ENCODE measurements at regions not wholly inside any gene's neighbourhood (a gene's known extent, or its start where the extent isn't known, plus 50 kb on each side); places are given as distances from the start of the nearest gene placed in this dataset.
"Not testable (repeated sequence)": the region's sequence is repeated elsewhere in the genome, so short reads cannot be mapped to it uniquely, and the experiment has no call there.

DNA sequence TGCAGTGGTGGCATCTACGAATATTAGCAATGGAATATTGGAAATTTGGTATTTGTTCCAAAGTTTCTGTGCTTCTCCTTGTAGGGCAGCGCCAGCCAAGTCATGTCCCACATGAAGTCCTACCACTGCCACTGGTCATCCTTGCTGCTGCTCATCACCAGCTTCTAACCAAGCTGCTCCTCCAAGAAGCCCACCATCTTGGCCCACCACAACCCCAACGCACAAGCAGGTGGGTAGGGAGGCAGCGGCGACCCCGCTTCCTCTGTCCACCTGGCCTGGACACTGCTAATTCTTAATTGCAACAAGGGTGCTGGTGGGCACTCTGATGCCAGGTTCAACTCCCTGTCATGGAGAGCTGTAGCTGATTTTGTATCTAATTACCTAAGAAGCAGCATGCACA lies 291.2 kb upstream of the LYPLAL1 start:
- no peak for DNase-seq

DNA sequence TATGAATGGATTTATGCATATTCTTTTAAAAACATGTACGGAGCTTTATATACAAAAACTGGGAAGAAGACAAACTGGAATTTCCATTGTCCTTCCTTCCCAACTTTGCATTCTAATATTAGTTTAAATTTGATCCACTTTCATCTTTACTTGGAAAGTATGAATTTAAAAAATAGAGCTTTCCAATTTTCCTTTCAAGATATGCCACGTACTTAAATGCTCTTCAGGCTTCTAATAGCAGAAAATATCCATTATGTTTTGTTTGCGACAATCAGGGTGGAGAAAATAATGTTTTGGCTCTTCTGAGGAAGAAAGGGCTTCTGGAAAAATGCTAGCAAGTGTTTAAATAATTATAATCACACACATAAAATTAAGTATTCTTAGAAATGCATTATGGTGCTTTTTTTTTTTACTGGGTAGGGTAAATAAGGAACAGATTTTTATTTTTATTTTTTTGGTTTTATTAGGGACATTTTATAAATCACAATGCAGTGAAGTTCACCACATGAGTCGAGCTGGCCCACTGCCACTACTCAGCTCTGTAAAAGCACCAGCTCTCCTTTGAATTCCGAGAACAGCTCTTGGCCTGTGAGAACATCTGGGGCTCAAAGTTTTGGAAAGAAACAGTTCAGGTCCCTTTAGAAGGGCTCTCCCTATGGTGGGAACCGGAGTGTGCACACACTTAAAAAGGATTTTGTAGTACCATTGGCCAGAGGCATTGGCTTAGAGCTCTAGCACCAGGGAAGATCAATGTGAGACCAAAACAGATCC lies 287.4 kb upstream of the LYPLAL1 start:
- DNase-seq: peak; percentile 54

DNA sequence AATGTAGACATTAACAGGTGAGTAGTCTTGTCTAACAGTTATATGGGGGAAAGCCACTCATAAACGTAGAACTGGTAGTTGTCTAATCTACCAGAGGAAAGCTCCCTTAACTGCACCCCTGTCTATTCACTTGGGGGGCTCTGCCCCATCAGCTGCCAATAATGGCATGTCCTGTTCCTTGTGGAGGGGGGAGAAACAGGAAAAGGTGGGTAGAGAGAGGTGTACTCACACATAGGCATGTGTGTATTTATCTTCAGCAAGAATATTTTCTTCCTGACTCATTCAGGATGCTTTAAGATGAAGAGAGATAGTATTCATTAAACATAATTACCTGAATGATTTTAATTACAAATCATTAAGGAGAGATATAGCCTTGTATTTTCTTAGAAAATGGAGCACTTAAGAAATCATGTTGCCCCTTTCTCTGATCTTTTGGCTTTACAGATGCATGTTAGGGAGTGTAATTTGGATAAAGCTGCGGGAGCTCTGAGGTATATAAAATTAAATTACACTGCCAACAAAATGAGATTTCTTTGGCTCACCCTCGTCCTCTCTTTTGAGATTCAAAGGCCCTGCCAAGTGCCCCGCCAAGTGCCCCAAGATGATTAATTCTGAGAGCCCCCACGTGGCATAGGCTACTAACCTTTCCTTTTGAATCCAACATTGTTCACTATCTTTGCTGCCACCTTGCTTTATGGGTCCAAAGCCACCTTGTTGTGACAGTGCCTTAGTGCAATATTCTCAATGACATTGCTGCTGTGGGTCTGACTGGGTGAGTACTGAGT lies 286.3 kb upstream of the LYPLAL1 start:
- DNase-seq: no peak

DNA sequence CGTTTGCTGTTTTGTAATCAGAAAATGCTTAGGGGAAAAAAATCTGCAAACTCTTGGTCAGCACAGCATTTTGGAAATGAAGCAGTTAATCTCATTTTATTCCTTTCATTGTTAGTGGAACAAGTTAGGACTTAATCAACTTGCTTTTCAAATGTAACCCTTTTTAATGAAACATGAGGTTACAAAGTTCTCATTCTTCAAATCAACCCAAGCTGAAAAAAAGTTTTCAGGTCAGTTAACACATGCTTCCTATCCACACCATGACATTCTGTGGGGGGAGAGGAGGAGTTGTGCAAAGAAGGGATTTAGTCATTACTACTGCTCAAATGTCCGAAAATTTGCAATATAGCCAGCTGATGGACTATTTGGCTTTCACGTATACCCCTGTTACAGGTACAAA lies 283.2 kb upstream of the LYPLAL1 start:
- DNase-seq: no peak

DNA sequence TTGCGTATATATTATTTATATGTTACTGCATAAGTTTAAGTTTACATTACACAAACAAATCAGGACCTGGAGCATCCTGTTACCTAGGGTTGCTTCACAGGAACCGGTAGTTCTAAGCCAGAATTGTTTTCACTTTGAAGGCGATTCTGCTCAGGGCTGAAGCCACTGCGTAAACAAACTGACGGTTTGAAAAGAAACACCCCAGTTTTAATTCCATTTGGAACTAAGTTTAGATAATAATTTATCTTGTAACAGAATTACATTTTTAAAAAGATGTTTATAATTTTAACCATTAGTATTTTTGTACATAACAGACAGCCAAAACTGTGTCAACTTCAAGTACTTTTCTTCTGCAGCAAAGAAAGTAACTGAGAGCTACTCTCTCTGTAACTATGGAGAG lies 282.1 kb upstream of the LYPLAL1 start:
- DNase-seq: no peak

DNA sequence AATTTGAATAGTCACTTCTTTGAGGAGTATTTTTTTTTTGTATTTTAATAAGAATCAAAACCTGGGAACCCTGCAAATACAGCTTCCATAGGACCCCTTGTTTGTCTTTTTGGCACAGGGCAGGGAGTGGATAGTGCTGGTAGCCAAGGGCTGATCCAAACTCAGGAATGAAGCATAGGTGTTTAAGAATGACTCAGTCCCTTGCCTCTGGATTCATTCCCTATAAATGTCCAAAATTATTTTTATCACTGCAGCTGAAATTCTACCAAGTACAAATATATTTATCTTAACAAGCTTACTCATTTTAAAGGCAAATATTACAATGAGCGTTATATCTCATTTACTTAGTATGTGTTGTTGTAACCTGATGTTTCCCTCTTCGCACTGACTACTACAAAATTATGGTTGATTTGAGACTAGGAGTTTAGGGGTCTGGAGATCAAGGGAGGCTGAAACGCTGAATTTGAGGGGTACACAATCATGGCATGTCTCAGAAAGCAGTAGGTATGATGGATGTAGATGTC lies 278.6 kb upstream of the LYPLAL1 start:
- no peak for DNase-seq

DNA sequence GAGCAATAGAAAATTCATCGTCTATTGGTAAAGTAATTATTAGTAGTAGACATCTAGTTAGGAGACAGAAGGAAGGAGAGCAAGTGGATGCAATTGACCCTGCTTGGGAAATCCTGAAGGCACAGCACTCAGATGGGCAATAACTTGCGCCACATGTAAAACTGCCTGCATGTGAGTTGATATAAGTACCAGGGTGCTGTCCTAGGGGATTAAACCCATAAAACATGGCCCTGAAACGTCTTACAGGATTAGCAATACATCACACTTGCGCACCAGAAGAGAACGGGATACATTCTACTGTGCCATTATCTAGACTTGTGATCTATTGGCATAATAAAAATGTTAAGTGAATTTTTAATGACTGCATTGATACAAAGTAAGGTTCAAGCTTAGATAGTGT lies 277.5 kb upstream of the LYPLAL1 start:
- DNase-seq: no peak

DNA sequence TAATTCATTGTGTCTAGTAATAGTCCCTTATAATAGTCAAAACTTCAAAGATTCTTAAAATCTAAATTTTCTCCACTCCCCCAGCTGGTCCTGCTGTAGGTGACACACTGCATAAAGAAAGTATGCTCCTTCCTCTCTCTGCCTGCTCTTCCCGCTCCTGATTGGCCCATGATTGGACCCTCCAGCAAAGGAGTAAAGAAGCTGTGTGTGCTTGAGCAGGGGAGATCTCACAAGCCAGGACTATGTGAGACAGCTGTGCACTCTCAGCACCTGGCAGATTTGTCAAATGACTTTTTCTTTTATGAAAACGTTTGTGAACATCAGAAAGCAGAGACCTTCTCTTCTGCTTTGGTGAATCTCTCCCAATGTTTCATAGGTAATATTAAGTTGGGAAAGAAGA lies 274.8 kb upstream of the LYPLAL1 start:
- DNase-seq: no peak

DNA sequence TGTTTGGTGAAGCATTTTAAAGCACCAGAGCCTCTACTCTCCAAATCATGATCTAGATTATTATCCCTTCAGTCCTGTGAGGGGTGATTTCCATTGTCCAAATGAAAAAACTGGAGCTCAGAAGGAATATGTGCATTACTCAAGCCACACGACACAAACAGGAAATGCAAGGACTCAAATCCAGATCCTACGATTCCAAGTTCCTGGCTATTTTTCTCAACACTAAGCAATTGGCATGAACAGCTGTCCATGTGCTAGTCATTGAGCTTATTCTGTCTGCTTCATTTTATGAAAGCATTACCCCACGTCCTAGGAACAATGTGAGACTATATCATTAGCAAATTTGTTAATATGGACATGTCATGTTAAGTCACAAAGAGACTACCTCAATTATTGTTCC lies 273.1 kb upstream of the LYPLAL1 start:
- no peak for DNase-seq

DNA sequence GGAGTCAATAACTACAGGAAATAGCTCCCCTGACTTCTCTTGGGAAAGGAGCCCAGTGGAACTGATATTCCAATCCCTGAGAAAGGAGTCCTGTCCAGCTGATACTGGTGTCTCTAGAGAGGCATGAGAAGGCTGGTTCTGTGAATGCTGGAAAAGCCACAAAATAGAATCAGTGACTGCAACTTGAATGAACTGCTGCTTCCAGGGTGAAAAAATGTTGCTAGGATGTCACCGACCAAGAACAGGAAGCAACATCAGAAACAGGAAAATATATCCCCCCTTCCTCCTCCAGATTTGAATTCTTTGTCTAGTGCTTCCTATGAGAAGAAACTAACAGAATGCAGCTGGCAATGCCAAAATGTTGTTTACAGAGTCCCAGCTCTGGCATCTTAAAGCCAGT lies 269.3 kb upstream of the LYPLAL1 start:
- DNase-seq: no peak

DNA sequence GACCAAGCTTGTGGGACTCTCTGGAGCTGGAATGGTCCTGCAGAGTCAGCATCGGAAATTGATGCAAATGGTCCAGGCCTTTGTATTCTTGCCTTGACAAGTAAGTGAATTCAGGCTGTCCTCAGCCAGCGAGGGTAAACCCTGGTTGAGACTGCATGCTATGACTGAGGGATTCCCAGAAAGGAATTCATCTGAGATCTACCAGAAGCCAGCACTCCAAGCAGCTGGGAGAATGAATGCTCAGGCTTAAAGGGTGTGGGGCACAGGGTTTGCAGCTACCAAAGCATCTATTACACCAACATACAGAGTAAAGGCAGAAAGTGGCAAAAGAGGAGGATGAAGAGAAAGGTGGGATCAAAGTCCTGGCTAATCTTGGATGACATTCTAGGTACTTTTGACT lies 257.0 kb upstream of the LYPLAL1 start:
- no peak for DNase-seq

DNA sequence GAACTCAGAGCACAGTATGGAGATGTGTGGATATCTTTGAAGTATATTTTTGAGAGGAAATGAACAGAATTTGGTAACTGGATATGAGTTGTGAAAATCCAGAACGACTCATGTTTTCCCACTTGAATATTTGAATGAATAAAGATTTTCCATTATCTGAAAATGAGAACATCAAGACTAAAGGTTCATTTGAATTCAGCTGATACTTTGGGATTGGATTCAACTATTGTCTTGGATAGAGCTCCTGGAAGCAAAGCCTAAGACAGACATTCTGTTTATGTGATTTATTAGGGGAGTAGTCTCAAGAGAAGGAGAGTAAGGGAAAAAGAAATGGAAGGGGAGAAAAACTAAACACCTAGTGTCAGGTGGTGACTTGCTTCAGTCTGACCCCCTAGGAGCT lies 256.0 kb upstream of the LYPLAL1 start:
- DNase-seq: no peak

DNA sequence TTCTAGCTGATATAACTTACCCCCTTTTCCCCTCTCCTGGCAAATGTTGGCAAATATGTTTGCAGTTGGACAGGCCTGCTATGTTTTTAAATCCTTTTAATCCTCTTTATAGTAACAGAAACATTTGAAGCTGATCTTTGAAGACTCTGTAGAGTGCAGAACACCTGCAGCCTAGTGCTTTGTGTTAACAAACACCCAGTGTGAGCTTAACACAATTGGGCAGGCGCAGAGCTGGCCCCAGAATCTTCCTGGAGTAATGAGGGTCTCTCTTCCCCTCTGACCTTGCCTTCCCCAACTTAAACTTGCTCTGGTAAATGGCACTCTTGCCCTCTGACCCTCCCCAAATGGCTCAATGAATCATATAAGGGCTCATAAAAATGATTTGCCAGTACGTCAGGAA lies 247.9 kb upstream of the LYPLAL1 start:
- no peak for DNase-seq

DNA sequence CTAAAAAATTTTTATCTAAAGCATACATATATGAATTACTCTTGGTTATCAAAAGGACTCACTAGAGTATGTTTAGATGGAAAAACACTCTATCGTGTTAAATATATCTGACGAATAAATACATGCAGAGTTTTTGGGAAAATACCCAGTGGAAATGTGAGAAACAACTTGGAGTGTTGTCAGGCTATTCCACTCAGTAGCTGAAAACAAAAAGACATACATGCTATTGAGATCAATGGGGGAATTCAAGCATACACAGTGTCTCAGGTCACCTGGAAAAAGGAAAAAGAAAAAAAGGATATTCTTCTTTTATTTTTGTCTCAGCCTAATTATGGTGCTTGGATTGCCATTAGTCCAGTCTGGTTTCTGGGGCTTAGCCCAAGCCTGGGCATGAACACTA lies 247.0 kb upstream of the LYPLAL1 start:
- DNase-seq: no peak

DNA sequence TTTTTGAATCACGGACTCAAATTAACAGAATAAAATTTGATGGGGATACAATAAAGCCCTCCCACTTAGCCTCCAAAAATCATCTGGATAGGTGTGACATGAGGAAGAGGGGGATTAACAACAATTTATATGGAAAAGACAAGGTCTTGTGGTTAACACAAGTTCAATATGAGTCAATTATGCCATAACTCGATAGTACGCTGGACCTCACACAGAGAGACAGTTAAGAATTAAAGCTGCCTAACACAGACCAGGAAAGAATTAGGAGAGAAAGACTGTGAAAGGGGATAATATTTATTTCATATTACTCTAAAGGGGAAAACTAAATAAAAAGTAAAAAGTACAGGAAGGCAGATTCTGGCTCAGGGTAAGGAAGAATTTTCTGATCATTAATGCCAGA lies 243.7 kb upstream of the LYPLAL1 start:
- DNase-seq: no peak

DNA sequence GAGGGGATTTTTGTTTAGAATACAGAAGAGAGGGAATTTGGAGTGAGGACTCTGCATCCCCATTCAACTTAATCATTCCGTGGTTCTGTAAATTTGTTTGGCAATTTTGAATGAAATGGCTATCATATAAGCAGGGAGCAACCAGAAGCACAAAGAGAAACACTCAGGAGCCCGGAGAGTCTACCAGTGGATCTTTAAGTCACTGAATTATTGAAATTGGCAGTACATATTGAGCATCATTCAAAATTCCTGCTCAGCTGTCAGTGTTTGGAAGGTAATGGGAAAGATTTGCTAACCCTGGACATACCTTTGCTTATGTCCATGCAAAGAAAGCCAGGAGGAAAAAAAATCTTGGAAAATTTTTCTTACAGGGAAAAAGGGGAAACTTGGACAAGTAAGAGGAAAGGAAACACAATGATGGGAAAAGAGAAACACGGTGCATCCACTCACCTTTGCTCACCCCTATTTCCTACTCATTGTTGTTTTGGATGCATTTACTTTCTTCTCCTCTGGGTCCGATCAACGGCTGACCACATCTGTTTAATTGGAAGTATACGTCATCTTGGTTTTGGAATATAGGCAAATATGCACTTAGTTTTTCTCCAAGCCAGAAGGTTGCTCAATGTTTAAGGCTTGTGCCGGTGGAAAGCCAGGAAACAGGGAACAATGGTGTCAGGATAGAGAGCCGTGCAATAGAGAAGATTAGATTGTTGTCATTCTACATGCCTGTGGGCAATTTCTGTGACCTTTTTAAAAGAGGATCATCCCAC lies 243.0 kb upstream of the LYPLAL1 start:
- DNase-seq: peak; percentile 84

DNA sequence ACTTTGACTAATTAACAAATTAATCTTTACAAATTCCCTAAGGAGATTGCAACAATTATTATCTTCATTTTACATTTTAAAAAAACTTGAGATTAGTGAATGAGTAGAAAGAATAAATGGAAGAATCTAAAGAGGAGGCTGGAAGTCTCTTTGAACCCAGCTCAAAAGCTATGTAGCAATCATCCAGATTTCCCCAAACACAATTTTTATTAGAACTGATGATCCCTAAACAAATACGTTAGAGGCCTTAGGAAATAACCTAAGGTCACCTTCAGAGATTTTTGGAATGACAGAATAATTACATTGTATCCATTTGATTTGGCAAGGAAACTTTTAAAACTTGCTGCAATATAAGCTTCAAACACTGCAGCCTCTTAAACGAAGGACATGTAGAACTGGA lies 242.4 kb upstream of the LYPLAL1 start:
- DNase-seq: no peak

DNA sequence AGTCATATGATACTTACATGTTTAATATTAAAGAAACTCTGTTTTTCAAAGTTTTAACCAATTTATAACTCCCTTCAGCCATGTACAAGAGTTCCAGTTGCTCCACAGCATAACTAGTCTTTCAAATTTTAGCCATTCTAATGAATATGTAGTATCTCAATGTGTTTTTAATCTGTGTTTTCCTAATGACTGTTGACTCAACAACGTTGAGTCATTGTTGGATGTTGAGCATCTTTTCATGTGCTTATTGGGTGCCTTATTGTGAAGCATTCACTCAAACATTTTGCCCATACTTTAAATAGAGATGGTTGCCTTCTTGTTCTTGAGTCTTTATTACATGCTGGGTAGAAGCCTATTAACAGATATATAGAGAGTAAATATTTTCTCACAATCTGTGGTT lies 240.2 kb upstream of the LYPLAL1 start:
- DNase-seq: peak; percentile 23

DNA sequence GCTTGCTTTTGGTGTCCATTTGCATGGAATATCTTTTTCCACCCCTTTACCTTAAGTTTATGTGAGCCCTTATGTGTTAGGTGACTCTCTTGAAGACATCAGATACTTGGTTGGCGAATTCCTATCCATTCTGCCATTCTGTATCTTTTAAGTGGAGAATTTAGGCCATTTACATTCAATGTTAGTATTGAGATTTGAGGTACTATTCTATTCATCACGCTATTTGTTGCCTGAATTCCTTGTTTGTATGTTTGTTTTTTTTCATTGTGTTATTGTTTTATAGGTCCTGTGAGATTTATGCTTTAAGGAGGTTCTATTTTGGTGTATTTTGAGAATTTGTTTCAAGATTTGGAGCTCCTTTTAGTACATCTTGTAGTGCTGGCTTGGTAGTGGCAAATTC lies 238.3 kb upstream of the LYPLAL1 start:
- DNase-seq: not testable (repeated sequence)

DNA sequence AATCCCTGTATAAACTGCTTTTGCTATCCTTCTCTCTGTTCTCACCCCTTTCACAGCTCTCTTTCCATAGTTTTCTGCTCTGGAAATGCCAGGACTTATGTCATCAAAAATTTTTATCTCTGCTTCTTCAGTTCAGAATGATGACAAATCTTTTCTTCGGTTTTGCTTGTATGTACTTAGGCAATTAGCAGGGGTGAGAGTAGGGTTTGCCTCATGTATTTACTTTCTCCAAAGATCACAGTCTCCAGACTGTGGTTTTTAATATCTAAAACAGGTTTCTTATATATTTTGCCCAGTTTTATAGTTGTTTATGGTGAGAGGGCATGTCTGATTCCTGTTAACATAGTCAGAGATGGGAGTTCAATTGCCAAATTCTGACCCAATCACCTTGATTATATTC lies 235.4 kb upstream of the LYPLAL1 start:
- DNase-seq: no peak

DNA sequence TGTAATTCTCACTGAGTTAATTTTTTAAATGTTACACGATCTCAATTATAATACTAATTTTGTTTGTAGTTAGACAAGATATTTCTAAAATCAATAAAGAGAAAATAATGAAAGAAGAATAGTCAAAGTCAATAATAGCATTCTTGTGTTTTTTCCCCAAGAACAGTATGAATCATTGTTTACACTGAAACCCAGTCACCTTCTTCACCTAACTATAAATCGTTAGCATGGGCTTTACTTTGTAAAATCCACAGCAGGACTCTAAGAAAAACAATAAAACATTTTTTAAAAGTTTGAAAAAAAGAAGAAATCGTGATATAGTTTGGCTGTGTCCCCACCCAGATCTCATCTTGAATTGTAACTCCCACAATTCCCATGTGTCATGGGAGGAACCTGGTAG lies 234.6 kb upstream of the LYPLAL1 start:
- DNase-seq: no peak

DNA sequence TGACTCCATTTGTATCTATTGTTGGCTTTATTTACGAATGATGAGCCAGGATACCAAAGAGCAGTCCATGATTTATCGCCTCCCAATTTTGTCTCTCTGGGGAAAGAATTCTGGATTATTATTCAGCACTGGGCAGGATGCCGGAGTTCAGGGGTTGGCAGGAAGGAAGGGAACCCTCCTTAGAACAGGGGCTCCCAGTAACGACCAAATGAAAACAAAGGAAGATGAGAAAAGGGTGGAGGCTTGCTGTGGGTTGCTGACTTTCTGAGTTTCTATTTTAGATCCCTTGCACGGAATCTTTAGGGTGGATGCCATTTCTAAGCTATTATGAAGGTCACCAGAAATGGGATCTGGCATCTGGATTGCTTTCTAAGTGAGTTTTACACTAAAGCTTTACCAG lies 231.2 kb upstream of the LYPLAL1 start:
- peak; percentile 11 for DNase-seq

DNA sequence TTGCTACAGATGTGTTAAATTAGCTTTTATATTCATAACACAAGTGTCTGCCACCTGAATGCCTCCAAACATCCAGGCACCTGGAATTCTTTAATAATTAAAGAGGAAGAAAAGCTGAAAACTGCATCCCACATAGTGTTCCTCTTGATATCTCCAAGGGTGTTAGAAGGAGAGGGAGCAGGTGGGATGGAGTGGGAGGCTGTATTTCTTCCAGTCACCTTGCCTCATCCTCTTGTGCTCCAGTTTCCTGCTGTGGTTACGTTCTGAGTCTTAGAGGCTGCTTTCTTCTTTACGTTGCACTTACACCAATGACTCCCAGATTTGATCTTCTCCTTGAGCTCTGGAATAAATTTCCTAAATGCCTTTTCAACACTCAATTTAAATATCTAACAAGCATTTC lies 230.3 kb upstream of the LYPLAL1 start:
- DNase-seq: no peak

DNA sequence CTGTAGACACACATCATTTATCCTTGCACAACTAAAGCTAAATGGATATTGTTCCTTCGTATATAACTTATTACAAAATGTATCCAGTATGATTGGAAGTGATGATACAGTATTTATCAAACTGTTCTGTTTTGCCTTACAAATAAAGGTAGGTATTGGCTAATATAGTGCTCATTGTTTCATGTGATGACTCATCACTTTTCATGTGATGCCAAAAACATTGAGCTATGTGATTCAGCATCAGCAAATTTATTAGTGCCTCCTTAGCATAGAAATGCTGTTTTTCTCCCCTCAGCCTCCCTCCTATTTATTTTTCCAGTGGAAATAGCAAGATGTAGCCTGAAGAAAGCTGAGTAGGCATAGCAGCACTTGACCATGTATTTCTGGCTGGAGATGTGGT lies 228.6 kb upstream of the LYPLAL1 start:
- DNase-seq: peak; percentile 35

All from fibroblast of upper back skin (primary cell).